ENCODE measurements at regions not wholly inside any gene's neighbourhood (a gene's known extent, or its start where the extent isn't known, plus 50 kb on each side); places are given as distances from the start of the nearest gene placed in this dataset.
A peak's percentile ranks its signal among the peaks of the same experiment; 100 is the strongest.

DNA sequence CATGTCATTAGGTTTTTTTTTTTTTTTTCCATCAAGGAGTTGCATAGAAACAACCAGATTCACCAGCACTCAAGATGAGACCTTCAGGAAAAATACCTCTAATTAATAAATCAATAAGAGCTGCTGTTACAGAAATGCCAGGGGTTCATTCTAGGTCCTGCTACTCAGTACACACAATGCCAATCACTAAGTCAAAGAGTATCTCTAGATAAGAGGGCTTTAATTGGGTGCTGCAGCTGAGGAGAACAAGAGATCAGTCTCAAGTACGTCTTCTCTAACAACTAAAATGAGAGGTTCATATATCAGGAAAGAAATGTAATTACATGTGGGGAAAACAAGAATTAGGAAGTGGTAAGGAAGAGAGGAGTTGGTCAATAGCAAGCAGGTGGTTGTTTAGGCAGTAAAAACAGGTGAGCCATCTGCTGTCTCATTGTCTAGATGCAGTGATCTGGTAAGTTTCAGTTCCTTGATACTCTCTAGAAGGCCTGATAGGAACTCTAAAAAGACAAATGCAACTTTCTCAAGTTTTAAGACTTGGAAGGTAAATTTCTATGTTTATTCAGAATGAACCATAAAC lies 272.9 kb upstream of the ZWINT start (continued):
- TF ChIP-seq, protein P1, sequence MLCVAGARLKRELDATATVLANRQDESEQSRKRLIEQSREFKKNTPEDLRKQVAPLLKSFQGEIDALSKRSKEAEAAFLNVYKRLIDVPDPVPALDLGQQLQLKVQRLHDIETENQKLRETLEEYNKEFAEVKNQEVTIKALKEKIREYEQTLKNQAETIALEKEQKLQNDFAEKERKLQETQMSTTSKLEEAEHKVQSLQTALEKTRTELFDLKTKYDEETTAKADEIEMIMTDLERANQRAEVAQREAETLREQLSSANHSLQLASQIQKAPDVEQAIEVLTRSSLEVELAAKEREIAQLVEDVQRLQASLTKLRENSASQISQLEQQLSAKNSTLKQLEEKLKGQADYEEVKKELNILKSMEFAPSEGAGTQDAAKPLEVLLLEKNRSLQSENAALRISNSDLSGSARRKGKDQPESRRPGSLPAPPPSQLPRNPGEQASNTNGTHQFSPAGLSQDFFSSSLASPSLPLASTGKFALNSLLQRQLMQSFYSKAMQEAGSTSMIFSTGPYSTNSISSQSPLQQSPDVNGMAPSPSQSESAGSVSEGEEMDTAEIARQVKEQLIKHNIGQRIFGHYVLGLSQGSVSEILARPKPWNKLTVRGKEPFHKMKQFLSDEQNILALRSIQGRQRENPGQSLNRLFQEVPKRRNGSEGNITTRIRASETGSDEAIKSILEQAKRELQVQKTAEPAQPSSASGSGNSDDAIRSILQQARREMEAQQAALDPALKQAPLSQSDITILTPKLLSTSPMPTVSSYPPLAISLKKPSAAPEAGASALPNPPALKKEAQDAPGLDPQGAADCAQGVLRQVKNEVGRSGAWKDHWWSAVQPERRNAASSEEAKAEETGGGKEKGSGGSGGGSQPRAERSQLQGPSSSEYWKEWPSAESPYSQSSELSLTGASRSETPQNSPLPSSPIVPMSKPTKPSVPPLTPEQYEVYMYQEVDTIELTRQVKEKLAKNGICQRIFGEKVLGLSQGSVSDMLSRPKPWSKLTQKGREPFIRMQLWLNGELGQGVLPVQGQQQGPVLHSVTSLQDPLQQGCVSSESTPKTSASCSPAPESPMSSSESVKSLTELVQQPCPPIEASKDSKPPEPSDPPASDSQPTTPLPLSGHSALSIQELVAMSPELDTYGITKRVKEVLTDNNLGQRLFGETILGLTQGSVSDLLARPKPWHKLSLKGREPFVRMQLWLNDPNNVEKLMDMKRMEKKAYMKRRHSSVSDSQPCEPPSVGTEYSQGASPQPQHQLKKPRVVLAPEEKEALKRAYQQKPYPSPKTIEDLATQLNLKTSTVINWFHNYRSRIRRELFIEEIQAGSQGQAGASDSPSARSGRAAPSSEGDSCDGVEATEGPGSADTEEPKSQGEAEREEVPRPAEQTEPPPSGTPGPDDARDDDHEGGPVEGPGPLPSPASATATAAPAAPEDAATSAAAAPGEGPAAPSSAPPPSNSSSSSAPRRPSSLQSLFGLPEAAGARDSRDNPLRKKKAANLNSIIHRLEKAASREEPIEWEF (IDR thresholded peaks at IDR 0.05; ENCODE audit: insufficient replicate concordance, low read depth, low read length), result peak; percentile 44
- TF ChIP-seq IKZF2 (IDR thresholded peaks at IDR 0.05), result peak; percentile 96 to 97
- TF ChIP-seq CHD2 (IDR thresholded peaks at IDR 0.05; ENCODE audit: borderline replicate concordance, low read depth, low read length), result no peak
- TF ChIP-seq DPF2 (IDR thresholded peaks at IDR 0.05), result peak; percentile 93
- peak; percentile 67; the same call in 1 of the 2 replicates for TF ChIP-seq ZBED1 (IDR thresholded peaks at IDR 0.05; ENCODE audit: borderline replicate concordance)
- no peak for TF ChIP-seq ASH2L (IDR thresholded peaks at IDR 0.05; ENCODE audit: borderline replicate concordance, low read depth)
- no peak for TF ChIP-seq CBX3 (IDR thresholded peaks at IDR 0.05; ENCODE audit: borderline replicate concordance, low read depth)
- peak; percentile 79; the same call in 1 of the 2 replicates for TF ChIP-seq RCOR1 (conservative IDR thresholded peaks at IDR 0.05; ENCODE audit: low read depth, low read length)
- no peak for TF ChIP-seq ZNF274 (IDR thresholded peaks at IDR 0.05; ENCODE audit: insufficient read depth, insufficient read length)
- TF ChIP-seq BCL11A (IDR thresholded peaks at IDR 0.05; ENCODE audit: low read depth, low read length), result peak; percentile 84
- TF ChIP-seq FOXM1 (IDR thresholded peaks at IDR 0.05; ENCODE audit: low read depth, low read length), result peak; percentile 62; the same call in 1 of the 2 replicates
- TF ChIP-seq IKZF1 (conservative IDR thresholded peaks at IDR 0.05), result peak; percentile 95
- 0 out of 2 replicates have a peak, but pooled peaks have one; percentile 35 for TF ChIP-seq RAD51 (IDR thresholded peaks at IDR 0.05)
- TF ChIP-seq GATAD2B (conservative IDR thresholded peaks at IDR 0.05; ENCODE audit: low read depth), result peak; percentile 52; the same call in 1 of the 2 replicates
- TF ChIP-seq ZNF622 (IDR thresholded peaks at IDR 0.05), result no peak
- peak; percentile 97 for TF ChIP-seq SPI1 (IDR thresholded peaks at IDR 0.05; ENCODE audit: borderline replicate concordance, insufficient read depth, low read depth, low read length)
- TF ChIP-seq, protein P2, sequence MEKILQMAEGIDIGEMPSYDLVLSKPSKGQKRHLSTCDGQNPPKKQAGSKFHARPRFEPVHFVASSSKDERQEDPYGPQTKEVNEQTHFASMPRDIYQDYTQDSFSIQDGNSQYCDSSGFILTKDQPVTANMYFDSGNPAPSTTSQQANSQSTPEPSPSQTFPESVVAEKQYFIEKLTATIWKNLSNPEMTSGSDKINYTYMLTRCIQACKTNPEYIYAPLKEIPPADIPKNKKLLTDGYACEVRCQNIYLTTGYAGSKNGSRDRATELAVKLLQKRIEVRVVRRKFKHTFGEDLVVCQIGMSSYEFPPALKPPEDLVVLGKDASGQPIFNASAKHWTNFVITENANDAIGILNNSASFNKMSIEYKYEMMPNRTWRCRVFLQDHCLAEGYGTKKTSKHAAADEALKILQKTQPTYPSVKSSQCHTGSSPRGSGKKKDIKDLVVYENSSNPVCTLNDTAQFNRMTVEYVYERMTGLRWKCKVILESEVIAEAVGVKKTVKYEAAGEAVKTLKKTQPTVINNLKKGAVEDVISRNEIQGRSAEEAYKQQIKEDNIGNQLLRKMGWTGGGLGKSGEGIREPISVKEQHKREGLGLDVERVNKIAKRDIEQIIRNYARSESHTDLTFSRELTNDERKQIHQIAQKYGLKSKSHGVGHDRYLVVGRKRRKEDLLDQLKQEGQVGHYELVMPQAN (conservative IDR thresholded peaks at IDR 0.05), result no peak
- TF ChIP-seq EZH2 (IDR thresholded peaks at IDR 0.05; ENCODE audit: borderline replicate concordance, control insufficient read depth, low read depth, low read length), result no peak
- TF ChIP-seq NR2C1 (IDR thresholded peaks at IDR 0.05), result no peak
- TF ChIP-seq MXI1 (IDR thresholded peaks at IDR 0.05; ENCODE audit: low read depth, low read length), result no peak
- TF ChIP-seq, protein P3, sequence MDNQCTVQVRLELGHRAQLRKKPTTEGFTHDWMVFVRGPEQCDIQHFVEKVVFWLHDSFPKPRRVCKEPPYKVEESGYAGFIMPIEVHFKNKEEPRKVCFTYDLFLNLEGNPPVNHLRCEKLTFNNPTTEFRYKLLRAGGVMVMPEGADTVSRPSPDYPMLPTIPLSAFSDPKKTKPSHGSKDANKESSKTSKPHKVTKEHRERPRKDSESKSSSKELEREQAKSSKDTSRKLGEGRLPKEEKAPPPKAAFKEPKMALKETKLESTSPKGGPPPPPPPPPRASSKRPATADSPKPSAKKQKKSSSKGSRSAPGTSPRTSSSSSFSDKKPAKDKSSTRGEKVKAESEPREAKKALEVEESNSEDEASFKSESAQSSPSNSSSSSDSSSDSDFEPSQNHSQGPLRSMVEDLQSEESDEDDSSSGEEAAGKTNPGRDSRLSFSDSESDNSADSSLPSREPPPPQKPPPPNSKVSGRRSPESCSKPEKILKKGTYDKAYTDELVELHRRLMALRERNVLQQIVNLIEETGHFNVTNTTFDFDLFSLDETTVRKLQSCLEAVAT (IDR thresholded peaks at IDR 0.05), result no peak
- TF ChIP-seq NFIC (IDR thresholded peaks at IDR 0.05; ENCODE audit: low read depth, low read length), result peak; percentile 74

Data from GM12878 (cell line).